NCI-H510A treated with DMSO at 0.1 percent for 48 hours (cell line): ENCODE measurements at regions not wholly inside any gene's neighbourhood (a gene's known extent, or its start where the extent isn't known, plus 50 kb on each side); places are given as distances from the start of the nearest gene placed in this dataset.

ENCODE experiments used
- DNase-seq: peaks from one replicate; lab custom pipeline; 2025; lab: John Stamatoyannopoulos, UW

- no peak for DNase-seq
These were observed 81.0 kb downstream of the QPCT start for GRCh38 chr2:37425408-37425807.

DNA sequence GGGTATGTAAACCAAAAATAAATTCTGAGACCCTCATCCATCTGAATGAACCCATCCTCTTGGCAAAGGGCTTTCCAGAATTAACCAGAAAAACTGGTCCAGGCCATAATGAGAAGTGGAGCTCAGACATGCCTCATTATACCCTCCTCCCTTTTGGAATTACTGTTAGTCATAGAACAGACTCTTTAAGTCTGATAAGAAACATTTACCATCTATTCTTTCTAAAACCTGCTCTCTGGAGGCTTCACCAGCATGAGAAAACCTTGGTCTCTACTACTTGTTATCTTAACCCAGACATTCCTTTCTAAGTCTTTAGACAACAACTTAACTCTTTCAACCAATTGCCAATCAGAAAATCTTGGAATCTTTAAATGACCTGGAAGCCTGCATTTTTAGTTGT, 82.8 kb downstream of the QPCT start:
- no peak for DNase-seq

GRCh38 chr2:37436323-37436722, 91.9 kb downstream of the QPCT start:
- DNase-seq = no peak

- DNase-seq = no peak
These were observed 94.8 kb downstream of the QPCT start for GRCh38 chr2:37439131-37439642.

- no peak for DNase-seq
These were observed 96.6 kb downstream of the QPCT start for GRCh38 chr2:37441055-37441454.

DNA sequence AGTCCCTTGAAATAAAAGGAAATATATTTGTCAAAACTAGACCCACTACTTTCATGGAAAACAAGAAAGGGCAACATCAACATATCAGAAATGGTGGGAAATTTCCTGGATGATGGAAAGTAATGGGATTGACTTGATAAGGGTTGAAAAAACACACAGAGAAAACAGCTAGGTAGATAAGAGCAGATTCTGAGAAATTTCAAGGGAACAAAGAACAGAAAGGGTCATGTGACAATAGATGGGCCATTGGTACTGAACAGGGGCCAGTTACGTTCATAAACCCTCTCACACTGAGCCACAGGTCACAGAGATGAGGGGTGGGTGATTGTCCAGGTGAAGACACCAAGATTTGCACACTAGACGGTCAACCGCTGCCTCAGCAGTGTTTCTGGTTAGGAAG, 98.7 kb downstream of the QPCT start:
- no peak for DNase-seq

DNA sequence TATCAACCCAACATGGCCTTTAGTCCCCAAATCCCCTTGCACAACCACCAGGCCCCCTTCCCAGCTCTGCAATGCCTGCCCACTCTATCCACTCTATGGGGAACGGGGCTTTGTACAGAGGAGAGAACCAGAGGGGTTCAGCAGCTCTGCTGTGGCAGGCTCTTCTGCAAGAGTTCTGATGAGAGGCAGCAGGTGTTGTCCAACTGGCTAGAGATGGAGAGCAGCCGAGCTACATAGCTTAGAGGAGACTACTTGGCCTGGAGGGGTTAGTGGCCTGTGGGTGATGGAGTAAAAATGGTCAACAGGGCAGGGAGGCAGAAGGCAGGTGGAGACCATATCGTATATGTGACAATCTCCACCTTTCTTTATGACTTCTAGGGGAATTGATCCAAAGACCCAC, 103.0 kb downstream of the QPCT start:
- DNase-seq = no peak

DNA sequence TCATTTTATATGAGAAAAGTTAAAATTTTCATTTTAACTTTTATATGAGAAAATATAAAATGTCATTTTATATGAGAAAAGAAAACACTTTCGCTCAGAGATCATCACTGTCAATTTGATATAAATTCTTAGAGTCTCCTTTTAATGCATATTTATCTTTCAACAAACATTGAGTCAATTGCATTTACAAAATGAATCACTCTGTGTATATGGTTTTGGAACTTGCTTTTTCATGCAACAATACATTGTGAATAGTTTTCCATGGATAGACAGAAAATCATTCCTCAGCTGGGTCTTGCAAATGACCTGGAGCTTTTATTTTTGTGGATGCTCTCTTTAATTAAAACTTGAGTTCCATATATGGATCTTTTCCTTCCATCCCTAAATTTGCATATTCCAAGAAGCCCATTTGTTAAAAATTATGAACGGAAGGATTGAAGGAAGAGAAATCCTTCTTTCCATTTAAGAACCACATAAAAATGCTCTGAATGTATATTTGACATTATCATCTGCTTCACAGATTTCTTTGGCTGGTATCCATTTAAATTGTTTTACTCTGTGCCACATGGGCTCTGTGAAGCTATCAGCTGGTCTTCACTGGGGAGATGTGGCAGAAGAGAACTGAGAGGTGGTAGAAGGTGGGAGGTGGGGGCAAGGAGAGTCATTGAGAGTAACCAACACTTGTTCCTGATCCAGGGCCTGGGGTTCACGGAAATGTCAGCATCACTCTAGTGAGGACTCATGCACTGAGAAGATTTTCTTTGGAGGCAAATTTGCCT, 104.1 kb downstream of the QPCT start:
- DNase-seq = no peak

GRCh38 chr2:37449761-37450296, 105.4 kb downstream of the QPCT start:
- DNase-seq = no peak

- DNase-seq = no peak
These were observed 108.6 kb downstream of the QPCT start for GRCh38 chr2:37453027-37453426.

DNA sequence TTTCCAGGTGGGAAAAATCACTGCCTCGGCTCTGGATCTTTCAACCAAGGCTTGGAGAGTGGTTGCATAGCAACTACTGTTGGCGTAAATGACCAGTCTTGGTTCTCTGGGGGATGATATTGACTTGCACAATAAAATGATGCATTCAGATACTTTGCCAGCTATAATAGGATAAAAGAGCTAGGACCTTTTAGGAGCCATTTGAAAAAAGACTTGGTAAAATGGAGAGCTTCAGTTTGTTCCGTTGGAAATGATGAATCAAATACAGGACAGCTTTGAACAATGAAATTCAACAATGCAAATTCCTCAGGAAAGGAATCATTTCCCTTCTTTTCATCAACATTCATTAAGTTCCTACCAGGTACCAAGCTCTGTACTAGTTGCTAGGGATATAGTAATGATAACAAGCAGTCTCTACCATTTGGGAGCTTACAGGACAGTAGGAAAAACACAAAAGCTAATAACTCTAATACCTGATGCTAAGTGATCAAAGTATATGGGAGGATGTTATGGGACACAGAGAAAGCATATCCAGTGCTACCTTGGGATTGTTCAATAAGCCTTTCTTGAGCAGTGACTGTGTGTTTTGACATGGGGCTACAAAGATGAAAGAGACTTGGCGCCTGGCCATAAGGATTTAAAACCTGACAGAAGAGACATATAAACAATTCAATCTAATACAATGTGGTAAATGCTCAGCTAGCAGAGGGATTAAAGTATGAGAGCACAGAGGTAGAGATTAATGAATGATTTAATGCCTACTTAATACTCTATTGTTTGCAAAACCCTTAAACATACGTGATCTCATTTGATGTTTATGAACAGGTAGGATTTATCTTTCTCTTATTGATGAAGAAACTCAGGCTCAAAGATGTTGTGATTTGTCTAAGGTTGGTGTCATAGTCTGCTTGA, 110.7 kb downstream of the QPCT start:
- DNase-seq = no peak

GRCh38 chr2:37456479-37456878, 112.0 kb downstream of the QPCT start:
- no peak for DNase-seq

DNA sequence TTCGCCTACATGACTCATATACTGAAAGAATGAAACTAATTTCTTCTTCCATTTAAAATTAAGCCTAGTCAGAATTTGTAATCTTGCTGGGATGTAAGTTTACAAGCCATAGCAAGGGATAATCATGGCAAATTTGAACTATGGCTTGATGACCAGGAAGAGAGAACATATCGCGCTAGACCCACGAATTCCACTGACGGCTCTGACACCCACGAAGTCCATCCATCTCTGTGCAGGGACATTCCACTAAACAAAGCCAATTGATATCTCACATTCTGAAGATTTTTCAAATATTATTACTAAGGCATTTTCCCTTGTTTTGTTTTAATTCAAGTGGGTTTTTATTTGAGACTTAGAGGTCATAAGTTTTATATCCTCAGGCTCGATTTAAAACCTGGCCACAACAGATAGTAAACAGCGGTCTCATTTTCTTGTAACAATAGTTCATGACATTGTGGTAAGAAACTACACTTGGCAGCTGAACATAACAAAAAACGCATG, 113.0 kb downstream of the QPCT start:
- no peak for DNase-seq

GRCh38 chr2:37458133-37458532, 113.7 kb downstream of the QPCT start:
- no peak for DNase-seq

GRCh38 chr2:37459095-37459981, 114.9 kb downstream of the QPCT start:
- DNase-seq = no peak

- DNase-seq = no peak
These were observed 116.4 kb downstream of the QPCT start for GRCh38 chr2:37460896-37461229.

GRCh38 chr2:37464067-37464466, 119.6 kb downstream of the QPCT start:
- DNase-seq = no peak

DNA sequence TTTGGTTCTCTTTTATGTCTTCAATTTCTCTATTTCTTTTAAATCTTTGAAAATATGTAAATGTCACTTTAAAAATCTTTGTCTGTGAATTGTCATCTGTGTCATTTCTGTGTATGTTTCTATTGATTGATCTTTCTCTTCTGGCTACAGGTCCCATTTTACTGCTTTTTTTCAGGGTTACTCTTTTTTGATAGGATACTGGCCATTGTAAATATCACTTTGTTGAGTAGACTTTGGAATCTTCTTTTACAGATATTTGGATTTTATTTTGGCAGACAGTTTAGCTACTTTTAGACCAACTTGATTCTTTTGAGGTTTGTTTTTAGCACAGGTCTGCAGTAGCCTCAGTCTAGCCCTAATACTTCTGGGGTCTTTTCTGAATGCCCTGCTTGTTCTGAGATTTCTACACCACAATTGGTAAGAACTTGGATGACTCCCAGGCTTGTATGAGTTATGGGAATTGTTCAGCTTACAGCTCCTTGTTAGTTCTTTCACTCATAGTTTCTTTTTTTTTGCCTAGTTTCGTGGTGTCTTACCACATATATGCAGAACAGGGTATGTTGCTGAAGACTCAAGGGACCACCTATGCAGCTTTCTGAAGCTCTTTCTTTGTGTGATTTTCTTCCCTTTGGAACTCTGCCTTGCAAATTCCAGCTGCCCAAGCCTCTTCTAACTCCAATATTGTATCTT, 122.2 kb downstream of the QPCT start:
- no peak for DNase-seq

- no peak for DNase-seq
These were observed 123.7 kb downstream of the QPCT start for GRCh38 chr2:37468170-37468569.

GRCh38 chr2:37469126-37469525, 124.7 kb downstream of the QPCT start:
- DNase-seq = no peak

DNA sequence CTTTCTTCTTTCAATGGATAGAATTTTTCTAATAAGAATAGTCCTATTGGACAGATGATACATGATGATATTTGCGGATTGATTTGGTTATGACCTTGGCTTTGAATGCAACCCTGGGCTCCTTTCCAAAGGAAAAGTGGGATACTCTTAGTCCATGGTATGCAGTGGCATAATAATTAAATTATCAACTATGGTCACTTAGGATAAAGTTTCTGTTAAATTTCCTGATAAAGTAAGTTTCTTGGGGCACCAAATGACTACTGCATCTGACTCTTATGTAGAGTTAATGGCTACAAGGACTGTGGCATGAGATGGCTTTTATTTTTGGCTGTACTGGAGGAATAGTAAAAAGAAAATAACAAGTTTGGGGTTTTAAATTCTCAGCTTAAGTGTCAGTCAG, 126.7 kb downstream of the QPCT start:
- no peak for DNase-seq
